ENCODE measurements at regions not wholly inside any gene's neighbourhood (a gene's known extent, or its start where the extent isn't known, plus 50 kb on each side); places are given as distances from the start of the nearest gene placed in this dataset.

GRCh38 chr16:8519179-8519578, 71.1 kb downstream of the TMEM114 start:
- H3K9me3 Mint-ChIP-seq (ENCODE audit: unreplicated experiment), result no peaks in the 10 kb centered on the region
- TF ChIP-seq CTCF (IDR thresholded peaks at IDR 0.05), result no peak

GRCh38 chr16:8517280-8517679, 73.0 kb downstream of the TMEM114 start:
- Mint-ChIP-seq H3K4me1 (ENCODE audit: unreplicated experiment) (no peaks in the 10 kb centered on the region), H3K27me3 (ENCODE audit: unreplicated experiment) (no peaks in the 10 kb centered on the region), H3K9me3 (ENCODE audit: unreplicated experiment) (no peaks in the 10 kb centered on the region), H3K4me3 (ENCODE audit: unreplicated experiment) (no peak overlapping the region), H3K27ac (ENCODE audit: unreplicated experiment) (no peak overlapping the region), H3K36me3 (ENCODE audit: unreplicated experiment) (no peaks in the 10 kb centered on the region)
- no peak for TF ChIP-seq CTCF (IDR thresholded peaks at IDR 0.05)
- DNase-seq (ENCODE audit: extremely low spot score, unreplicated experiment), result no peak

More at GRCh38 chr16:8519179-8519578, 71.1 kb downstream of the TMEM114 start:
- Mint-ChIP-seq H3K36me3 (ENCODE audit: unreplicated experiment) (no peaks in the 10 kb centered on the region), H3K27me3 (ENCODE audit: unreplicated experiment) (no peaks in the 10 kb centered on the region), H3K4me3 (ENCODE audit: unreplicated experiment) (no peak overlapping the region), H3K4me1 (ENCODE audit: unreplicated experiment) (no peaks in the 10 kb centered on the region), H3K27ac (ENCODE audit: unreplicated experiment) (no peak overlapping the region)
- no peak for DNase-seq (ENCODE audit: extremely low spot score, unreplicated experiment)

GRCh38 chr16:8516471-8516870, 73.8 kb downstream of the TMEM114 start:
- Mint-ChIP-seq H3K27me3 (ENCODE audit: unreplicated experiment) (no peaks in the 10 kb centered on the region), H3K4me3 (ENCODE audit: unreplicated experiment) (no peak overlapping the region), H3K9me3 (ENCODE audit: unreplicated experiment) (no peaks in the 10 kb centered on the region), H3K4me1 (ENCODE audit: unreplicated experiment) (no peaks in the 10 kb centered on the region), H3K36me3 (ENCODE audit: unreplicated experiment) (no peaks in the 10 kb centered on the region), H3K27ac (ENCODE audit: unreplicated experiment) (no peak overlapping the region)
- TF ChIP-seq CTCF (IDR thresholded peaks at IDR 0.05), result no peak
- no peak for DNase-seq (ENCODE audit: extremely low spot score, unreplicated experiment)

GRCh38 chr16:8512941-8513624, 77.2 kb downstream of the TMEM114 start:
- no peaks in the 10 kb centered on the region for H3K9me3 Mint-ChIP-seq (ENCODE audit: unreplicated experiment)
- TF ChIP-seq CTCF (IDR thresholded peaks at IDR 0.05), result no peak
- DNase-seq (ENCODE audit: extremely low spot score, unreplicated experiment), result no peak
- no peaks in the 10 kb centered on the region for H3K4me1 Mint-ChIP-seq (ENCODE audit: unreplicated experiment)
- H3K4me3 Mint-ChIP-seq (ENCODE audit: unreplicated experiment), result no peak overlapping the region
- H3K36me3 Mint-ChIP-seq (ENCODE audit: unreplicated experiment), result no peaks in the 10 kb centered on the region
- H3K27me3 Mint-ChIP-seq (ENCODE audit: unreplicated experiment), result no peaks in the 10 kb centered on the region
- no peak overlapping the region for H3K27ac Mint-ChIP-seq (ENCODE audit: unreplicated experiment)

- no peak for TF ChIP-seq CTCF (IDR thresholded peaks at IDR 0.05)
- Mint-ChIP-seq H3K36me3 (ENCODE audit: unreplicated experiment) (no peaks in the 10 kb centered on the region), H3K9me3 (ENCODE audit: unreplicated experiment) (no peaks in the 10 kb centered on the region), H3K4me1 (ENCODE audit: unreplicated experiment) (no peaks in the 10 kb centered on the region), H3K27me3 (ENCODE audit: unreplicated experiment) (no peaks in the 10 kb centered on the region), H3K27ac (ENCODE audit: unreplicated experiment) (no peak overlapping the region), H3K4me3 (ENCODE audit: unreplicated experiment) (no peak overlapping the region)
- no peak for DNase-seq (ENCODE audit: extremely low spot score, unreplicated experiment)
These were observed 78.8 kb downstream of the TMEM114 start for GRCh38 chr16:8511464-8511863.
